Left ventricle myocardium inferior (tissue), 1 donor: ENCODE measurements at regions not wholly inside any gene's neighbourhood (a gene's known extent, or its start where the extent isn't known, plus 50 kb on each side); places are given as distances from the start of the nearest gene placed in this dataset.

Experiments
- DNase-seq: peaks from one replicate; pipeline ENCODE4 v3.0.0-alpha.2; 2020
- H3K27ac ChIP-seq: fragments of 200-600 bp; replicated peaks from 2 replicates; pipeline ENCODE4 v1.8.0; 2021
- H3K27me3 ChIP-seq: fragments of 200-600 bp; 2 replicates; pipeline ENCODE4 v1.8.0; 2021; ENCODE audit warnings: low read depth
- H3K36me3 ChIP-seq: fragments of 200-600 bp; 2 replicates; pipeline ENCODE4 v1.8.0; 2021
- H3K4me1 ChIP-seq: fragments of 200-600 bp; 2 replicates; pipeline ENCODE4 v1.8.0; 2021
- H3K4me3 ChIP-seq: fragments of 200-600 bp; 2 replicates; pipeline ENCODE4 v1.8.0; 2021; ENCODE audit warnings: mild to moderate bottlenecking, moderate library complexity
- H3K9me3 ChIP-seq: fragments of 200-600 bp; replicated peaks from 2 replicates; pipeline ENCODE4 v1.8.0; 2021
- CTCF ChIP-seq: fragments of 200-600 bp; IDR thresholded peaks from 2 replicates; pipeline ENCODE4 v1.8.0; 2021; ENCODE audit warnings: antibody characterized with exemption, mild to moderate bottlenecking, borderline replicate concordance
- intact Hi-C: fragments of 100-400 bp; cut with micrococcal nuclease; formaldehyde crosslinking; loops from one replicate; pipeline ENCODE4 v1.11.0; 2022
- donor health status: DM: no; HTN: yes; CAD: no; lungs with severe emphysema.

- peaks cover 10% of the 10 kb centered on the region for H3K9me3 ChIP-seq
- no peak overlapping the region for H3K4me3 ChIP-seq
- no peaks in the 10 kb centered on the region for H3K27me3 ChIP-seq
- DNase-seq: no peak
- no peak for TF ChIP-seq CTCF
- peaks cover 5% of the 10 kb centered on the region for H3K4me1 ChIP-seq
- no peak overlapping the region for H3K27ac ChIP-seq
- intact Hi-C loops: no loop called here
- no peaks in the 10 kb centered on the region for H3K36me3 ChIP-seq
These were observed 50.8 kb upstream of the PIAS1 start for GRCh38 chr15:68003297-68003696.
